ENCODE measurements at regions not wholly inside any gene's neighbourhood (a gene's known extent, or its start where the extent isn't known, plus 50 kb on each side); places are given as distances from the start of the nearest gene placed in this dataset.
"Not testable (repeated sequence)": the region's sequence is repeated elsewhere in the genome, so short reads cannot be mapped to it uniquely, and the experiment has no call there.

DNA sequence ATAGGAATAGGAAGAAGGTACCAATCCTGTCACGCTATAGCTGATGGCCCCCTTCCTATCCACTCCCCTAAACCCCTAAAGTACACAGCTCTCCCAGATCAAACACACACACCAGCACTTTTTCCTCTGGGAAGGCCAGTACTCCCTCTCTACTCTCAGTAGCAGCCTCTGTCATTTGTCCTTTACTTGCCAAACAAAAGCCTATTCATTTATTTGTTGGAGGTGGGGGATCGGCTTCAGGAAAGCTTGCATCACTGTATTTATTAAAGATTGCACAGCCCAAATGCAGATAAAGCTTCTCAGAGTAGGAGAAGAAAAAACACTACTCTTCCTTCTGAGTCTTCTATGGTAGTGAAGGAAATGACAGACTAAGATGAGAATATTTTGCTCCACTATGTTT is 429.7 kb upstream of the RASGRP1 start:
- WGBS, 2 donors, result 48 to 71% methylated on average over 2 of the region's 2 CpGs

DNA sequence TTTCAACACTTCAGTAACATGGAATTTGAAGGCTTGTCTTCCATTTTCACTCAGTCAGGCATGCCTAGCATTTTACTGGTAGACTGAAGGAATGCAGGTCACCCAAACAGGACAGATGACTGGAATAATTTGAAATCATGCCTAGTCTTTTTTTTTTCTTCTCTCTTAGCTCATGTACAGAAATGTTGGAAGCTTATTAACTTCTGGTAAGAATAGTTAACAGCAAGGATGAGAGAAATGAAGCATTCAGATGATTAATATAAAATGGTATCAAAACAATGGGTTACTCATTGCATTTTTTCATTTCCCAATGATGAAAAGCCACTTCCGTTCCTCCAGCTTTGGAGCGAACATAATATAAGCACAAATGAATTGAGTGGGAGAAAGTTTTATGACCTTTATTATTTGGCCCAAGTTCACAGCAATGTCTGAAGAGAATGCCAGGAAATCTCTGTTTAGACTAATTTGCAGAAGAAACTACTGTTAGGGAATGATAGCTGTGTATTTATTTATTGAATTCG is 431.6 kb upstream of the RASGRP1 start:
- no peak for TF ChIP-seq POLR2A (IDR thresholded peaks at IDR 0.05)
- TF ChIP-seq, protein P1, sequence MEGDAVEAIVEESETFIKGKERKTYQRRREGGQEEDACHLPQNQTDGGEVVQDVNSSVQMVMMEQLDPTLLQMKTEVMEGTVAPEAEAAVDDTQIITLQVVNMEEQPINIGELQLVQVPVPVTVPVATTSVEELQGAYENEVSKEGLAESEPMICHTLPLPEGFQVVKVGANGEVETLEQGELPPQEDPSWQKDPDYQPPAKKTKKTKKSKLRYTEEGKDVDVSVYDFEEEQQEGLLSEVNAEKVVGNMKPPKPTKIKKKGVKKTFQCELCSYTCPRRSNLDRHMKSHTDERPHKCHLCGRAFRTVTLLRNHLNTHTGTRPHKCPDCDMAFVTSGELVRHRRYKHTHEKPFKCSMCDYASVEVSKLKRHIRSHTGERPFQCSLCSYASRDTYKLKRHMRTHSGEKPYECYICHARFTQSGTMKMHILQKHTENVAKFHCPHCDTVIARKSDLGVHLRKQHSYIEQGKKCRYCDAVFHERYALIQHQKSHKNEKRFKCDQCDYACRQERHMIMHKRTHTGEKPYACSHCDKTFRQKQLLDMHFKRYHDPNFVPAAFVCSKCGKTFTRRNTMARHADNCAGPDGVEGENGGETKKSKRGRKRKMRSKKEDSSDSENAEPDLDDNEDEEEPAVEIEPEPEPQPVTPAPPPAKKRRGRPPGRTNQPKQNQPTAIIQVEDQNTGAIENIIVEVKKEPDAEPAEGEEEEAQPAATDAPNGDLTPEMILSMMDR (IDR thresholded peaks at IDR 0.05), result no peak
- WGBS, 2 donors, result 37 to 39% methylated on average over 3 of the region's 3 CpGs
- Histone ChIP-seq H3K27me3 (no peaks in the 10 kb centered on the region), H3K36me3 (no peaks in the 10 kb centered on the region), H3K4me3 (no peak overlapping the region), H3K4me1 (peaks cover 0 to 11% (median 8%) of the 10 kb centered on the region in 3 donors), H3K9me3 (no peaks in the 10 kb centered on the region), H3K27ac (peak overlapping the region in 1 of 4 donors; percentile 32)
- intact Hi-C loops (cut with DNase I), result no loop called here
- no peak for DNase-seq

More for the DNA sequence above, 429.7 kb upstream of the RASGRP1 start:
- no peak overlapping the region for H3K27ac ChIP-seq
- no peak overlapping the region for H3K4me3 ChIP-seq
- no peaks in the 10 kb centered on the region for H3K36me3 ChIP-seq
- no peak for DNase-seq
- TF ChIP-seq, protein P1 (IDR thresholded peaks at IDR 0.05), result no peak
- TF ChIP-seq POLR2A (IDR thresholded peaks at IDR 0.05), result no peak
- peaks cover 0 to 11% (median 8%) of the 10 kb centered on the region in 3 donors for H3K4me1 ChIP-seq
- H3K9me3 ChIP-seq, result no peaks in the 10 kb centered on the region
- intact Hi-C loops (cut with DNase I), result no loop called here
- no peaks in the 10 kb centered on the region for H3K27me3 ChIP-seq

DNA sequence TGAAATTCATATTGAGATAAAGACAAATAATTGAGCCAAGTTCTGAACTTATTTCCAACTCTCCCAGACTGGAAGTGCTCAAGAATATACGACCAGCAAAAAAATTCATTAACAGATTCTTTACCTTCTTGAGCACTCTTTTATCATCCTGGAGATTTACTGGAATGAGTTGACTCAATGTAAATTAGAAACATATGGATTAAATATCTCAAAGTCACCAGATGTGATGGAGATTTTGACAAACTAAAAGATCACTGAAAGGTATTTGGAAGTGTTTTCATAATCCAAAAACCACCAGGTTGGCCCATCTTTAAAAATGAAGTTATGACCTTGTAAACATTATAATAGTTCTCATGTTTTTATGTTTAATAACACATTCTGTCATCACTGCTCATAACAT is 433.2 kb upstream of the RASGRP1 start:
- Histone ChIP-seq H3K27me3 (no peaks in the 10 kb centered on the region), H3K9me3 (no peaks in the 10 kb centered on the region), H3K36me3 (no peaks in the 10 kb centered on the region), H3K27ac (no peak overlapping the region), H3K4me1 (peaks cover 0 to 9% (median 8%) of the 10 kb centered on the region in 3 donors), H3K4me3 (no peak overlapping the region)
- DNase-seq, result no peak
- no peak for TF ChIP-seq POLR2A (IDR thresholded peaks at IDR 0.05)
- TF ChIP-seq, protein P1 (IDR thresholded peaks at IDR 0.05), result no peak
- intact Hi-C loops (cut with DNase I), result no loop called here
- WGBS, 2 donors, result 77 to 83% methylated on average over 1 of the region's 1 CpG

DNA sequence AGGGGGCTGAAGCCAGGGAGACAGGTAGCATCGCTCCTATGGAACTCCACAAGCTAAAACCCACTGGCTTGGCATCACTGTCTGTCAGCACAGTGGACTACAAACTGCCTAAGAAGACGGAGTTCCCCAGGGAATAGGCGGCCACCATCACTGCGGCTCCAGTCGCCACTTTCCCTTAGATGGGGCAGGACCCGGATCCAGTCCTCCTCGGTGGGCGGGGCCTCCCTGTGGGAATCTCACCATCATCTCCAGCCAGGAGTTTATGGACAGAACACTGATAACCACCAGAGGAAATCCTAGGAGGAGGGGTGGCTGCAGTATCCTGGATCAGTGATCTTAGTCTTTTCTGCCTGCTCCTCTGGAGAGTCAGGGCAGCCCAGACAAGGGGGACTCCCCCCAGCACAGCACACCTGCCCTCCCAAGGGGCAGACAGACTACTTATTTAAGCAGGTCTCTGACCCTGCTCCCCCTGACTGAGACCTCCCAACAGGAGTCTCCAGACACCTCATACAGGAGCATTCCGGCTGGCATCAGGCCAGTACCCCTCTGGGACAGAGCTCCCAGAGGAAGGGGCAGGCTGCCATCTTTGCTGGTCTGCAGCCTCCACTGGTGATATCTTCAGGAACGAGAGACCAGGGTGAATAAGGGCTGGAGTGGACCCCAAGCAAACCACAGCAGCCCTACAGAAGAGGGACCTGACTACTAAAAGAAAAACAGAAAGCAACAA is 435.6 kb upstream of the RASGRP1 start:
- DNase-seq, result no peak
- intact Hi-C loops (cut with DNase I), result no loop called here
- Histone ChIP-seq H3K27ac (no peak overlapping the region), H3K4me1 (peaks cover 0 to 8% (median 5%) of the 10 kb centered on the region in 3 donors), H3K9me3 (no peaks in the 10 kb centered on the region), H3K27me3 (no peaks in the 10 kb centered on the region), H3K4me3 (no peak overlapping the region), H3K36me3 (no peaks in the 10 kb centered on the region)
- WGBS, 2 donors, result 67 to 100% methylated on average over 1 to 2 of the region's 10 CpGs
- TF ChIP-seq, protein P1 (IDR thresholded peaks at IDR 0.05), result no peak
- no peak for TF ChIP-seq POLR2A (IDR thresholded peaks at IDR 0.05)

DNA sequence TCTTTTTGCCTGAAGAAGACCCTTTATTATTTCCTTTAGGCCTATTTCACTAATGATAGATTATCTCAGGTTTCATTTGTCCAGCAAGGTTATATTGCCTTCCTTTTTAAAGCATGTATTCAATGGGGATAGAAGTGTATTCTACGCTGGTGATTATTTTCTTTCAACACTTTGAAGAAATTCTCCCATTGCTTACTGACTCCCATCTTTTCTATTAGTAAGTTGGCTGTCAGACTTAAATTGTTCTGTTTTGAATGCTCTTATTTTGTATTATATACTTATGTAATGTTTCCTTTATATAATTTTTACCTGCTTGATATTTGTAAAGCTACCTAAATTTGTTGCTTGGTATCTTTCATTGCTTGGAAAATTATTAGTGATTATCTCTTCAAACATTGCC is 445.1 kb upstream of the RASGRP1 start:
- Histone ChIP-seq H3K27me3 (no peaks in the 10 kb centered on the region), H3K36me3 (no peaks in the 10 kb centered on the region), H3K9me3 (peaks cover 0 to 32% (median 0%) of the 10 kb centered on the region in 3 donors), H3K27ac (no peak overlapping the region), H3K4me3 (no peak overlapping the region), H3K4me1 (no peaks in the 10 kb centered on the region)
- TF ChIP-seq POLR2A (IDR thresholded peaks at IDR 0.05), result no peak
- TF ChIP-seq, protein P1 (IDR thresholded peaks at IDR 0.05), result no peak
- intact Hi-C loops (cut with DNase I), result no loop called here
- no peak for DNase-seq
- 74 to 75% methylated on average over 1 of the region's 1 CpG for WGBS, 2 donors

DNA sequence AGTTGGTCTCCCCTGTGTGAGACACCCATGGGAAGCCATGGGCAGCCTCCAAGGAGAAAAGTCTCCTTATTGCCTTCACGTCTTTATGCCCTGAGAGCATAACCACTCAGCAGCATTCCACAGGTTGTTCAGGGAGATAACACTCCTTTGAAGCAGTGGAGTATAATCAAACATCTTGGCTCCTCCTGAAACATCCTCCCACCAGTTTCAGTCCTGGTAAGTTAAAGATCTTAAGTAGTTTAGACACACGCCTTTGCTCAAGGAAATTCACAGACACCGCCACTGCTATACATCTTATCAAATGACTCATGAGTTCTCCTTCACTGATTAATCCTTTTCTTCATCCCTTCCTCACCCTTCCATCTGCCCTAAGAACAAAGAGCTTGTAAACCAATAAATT is 446.5 kb upstream of the RASGRP1 start:
- H3K4me3 ChIP-seq; H3K27me3 ChIP-seq; intact Hi-C loops (cut with DNase I); DNase-seq; H3K36me3 ChIP-seq; H3K27ac ChIP-seq; H3K4me1 ChIP-seq: not testable (repeated sequence)
- WGBS, 2 donors, result 63 to 81% methylated on average over 3 of the region's 3 CpGs
- peaks cover 0 to 32% (median 0%) of the 10 kb centered on the region in 3 donors for H3K9me3 ChIP-seq

All from esophagus squamous epithelium (tissue), 5 donors.